ENCODE measurements at regions not wholly inside any gene's neighbourhood (a gene's known extent, or its start where the extent isn't known, plus 50 kb on each side); places are given as distances from the start of the nearest gene placed in this dataset.

- TF ChIP-seq CTCF (IDR thresholded peaks at IDR 0.05; ENCODE audit: poor library complexity, severe bottlenecking) (no peak), EZH2 (IDR thresholded peaks at IDR 0.05; ENCODE audit: borderline replicate concordance, insufficient read depth, low read length, poor library complexity, severe bottlenecking) (no peak), EP300 (conservative IDR thresholded peaks at IDR 0.05; ENCODE audit: poor library complexity, severe bottlenecking) (no peak)
Measured at GRCh38 chr5:87536365-87536764, 123.6 kb upstream of the CCNH start.

Measured in neural cell (in vitro differentiated cells).